ENCODE measurements at regions not wholly inside any gene's neighbourhood (a gene's known extent, or its start where the extent isn't known, plus 50 kb on each side); places are given as distances from the start of the nearest gene placed in this dataset.

GRCh38 chr6:147117580-147117979 is 86.6 kb upstream of the STXBP5 start:
- WGBS, 2 donors = 54 to 64% methylated on average over 4 of the region's 4 CpGs
- Histone ChIP-seq H3K27ac (no peak overlapping the region), H3K36me3 (ENCODE audit: low read depth, missing control alignments) (no peaks in the 10 kb centered on the region), H3K9me3 (no peaks in the 10 kb centered on the region), H3K27me3 (no peaks in the 10 kb centered on the region), H3K4me1 (no peaks in the 10 kb centered on the region), H3K4me3 (no peak overlapping the region)
- no peak for DNase-seq
- intact Hi-C loops (cut with DNase I; ENCODE audit: low total_unique reads) = no loop called here
- TF ChIP-seq CTCF (IDR thresholded peaks at IDR 0.05) (no peak), POLR2A (IDR thresholded peaks at IDR 0.05) (no peak)

- Histone ChIP-seq H3K27me3 (no peaks in the 10 kb centered on the region), H3K36me3 (ENCODE audit: low read depth, missing control alignments) (no peaks in the 10 kb centered on the region), H3K4me3 (no peak overlapping the region), H3K4me1 (no peaks in the 10 kb centered on the region), H3K9me3 (no peaks in the 10 kb centered on the region), H3K27ac (no peak overlapping the region)
- intact Hi-C loops (cut with DNase I; ENCODE audit: low total_unique reads) = no loop called here
- WGBS, 2 donors = 91 to 95% methylated on average over 4 of the region's 4 CpGs
- TF ChIP-seq POLR2A (IDR thresholded peaks at IDR 0.05) = no peak
- TF ChIP-seq CTCF (IDR thresholded peaks at IDR 0.05) = no peak
- no peak for DNase-seq
Observed at GRCh38 chr6:147119310-147119709, 84.9 kb upstream of the STXBP5 start.

- H3K4me1 ChIP-seq = no peaks in the 10 kb centered on the region
- no peaks in the 10 kb centered on the region for H3K27me3 ChIP-seq
- H3K4me3 ChIP-seq = no peak overlapping the region
- no peaks in the 10 kb centered on the region for H3K36me3 ChIP-seq (ENCODE audit: low read depth, missing control alignments)
- DNase-seq = no peak
- H3K9me3 ChIP-seq = no peaks in the 10 kb centered on the region
- no peak overlapping the region for H3K27ac ChIP-seq
- intact Hi-C loops (cut with DNase I; ENCODE audit: low total_unique reads) = no loop called here
- 77 to 100% methylated on average over 1 of the region's 1 CpG for WGBS, 2 donors
- TF ChIP-seq POLR2A (IDR thresholded peaks at IDR 0.05) (no peak), CTCF (IDR thresholded peaks at IDR 0.05) (no peak)
Observed at GRCh38 chr6:147122823-147123222, 81.4 kb upstream of the STXBP5 start.

- no peak for TF ChIP-seq CTCF (IDR thresholded peaks at IDR 0.05)
- TF ChIP-seq POLR2A (IDR thresholded peaks at IDR 0.05) = no peak
- intact Hi-C loops (cut with DNase I; ENCODE audit: low total_unique reads) = no loop called here
- Histone ChIP-seq H3K27ac (no peak overlapping the region), H3K36me3 (ENCODE audit: low read depth, missing control alignments) (no peaks in the 10 kb centered on the region), H3K4me3 (no peak overlapping the region), H3K4me1 (no peaks in the 10 kb centered on the region), H3K27me3 (no peaks in the 10 kb centered on the region), H3K9me3 (no peaks in the 10 kb centered on the region)
- DNase-seq = no peak
- WGBS, 2 donors = 69 to 82% methylated on average over 6 of the region's 6 CpGs
Observed at GRCh38 chr6:147126618-147127022, 77.6 kb upstream of the STXBP5 start.

GRCh38 chr6:147127587-147127986 is 76.6 kb upstream of the STXBP5 start:
- intact Hi-C loops (cut with DNase I; ENCODE audit: low total_unique reads) = no loop called here
- H3K4me3 ChIP-seq = no peak overlapping the region
- DNase-seq = no peak
- no peak overlapping the region for H3K27ac ChIP-seq
- H3K27me3 ChIP-seq = no peaks in the 10 kb centered on the region
- H3K9me3 ChIP-seq = no peaks in the 10 kb centered on the region
- no peaks in the 10 kb centered on the region for H3K36me3 ChIP-seq (ENCODE audit: low read depth, missing control alignments)
- H3K4me1 ChIP-seq = no peaks in the 10 kb centered on the region
- TF ChIP-seq CTCF (IDR thresholded peaks at IDR 0.05) = no peak
- no peak for TF ChIP-seq POLR2A (IDR thresholded peaks at IDR 0.05)
- WGBS, 2 donors = 78 to 80% methylated on average over 2 of the region's 2 CpGs
